ENCODE measurements at regions not wholly inside any gene's neighbourhood (a gene's known extent, or its start where the extent isn't known, plus 50 kb on each side); places are given as distances from the start of the nearest gene placed in this dataset.

DNA sequence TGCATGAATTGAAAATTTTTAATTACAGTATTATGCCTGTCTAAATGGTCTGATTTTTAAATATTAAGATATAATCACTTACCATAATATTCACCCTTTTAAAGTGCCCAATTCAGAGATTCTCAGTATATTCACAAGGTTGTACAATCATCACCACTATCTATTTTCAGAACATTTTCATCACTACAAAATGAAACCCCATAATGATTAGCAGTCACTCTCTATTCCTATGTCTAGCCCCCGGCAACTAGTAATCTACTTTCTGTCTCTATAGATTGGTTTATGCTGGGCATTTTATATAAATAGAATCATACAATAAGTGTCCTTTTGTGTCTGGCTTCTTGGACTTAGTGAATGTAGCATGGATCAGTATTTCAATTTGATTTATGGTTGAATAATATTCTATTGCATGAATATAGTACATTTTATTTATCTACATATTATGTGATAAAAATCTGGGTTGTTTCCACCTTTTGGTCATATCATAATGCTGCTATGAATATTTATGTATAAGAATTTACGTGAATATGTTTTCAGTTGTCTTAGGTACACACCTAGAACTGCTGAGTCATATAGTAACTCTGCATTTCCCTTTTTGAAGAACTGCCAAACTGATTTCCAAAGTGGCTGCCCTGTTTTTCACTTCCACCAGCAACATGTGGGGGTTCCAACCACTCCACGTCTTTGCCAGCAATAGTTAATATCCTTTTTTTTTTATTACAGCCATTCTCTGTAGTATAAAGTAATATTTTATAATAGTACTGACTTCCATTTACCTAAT lies 485.7 kb upstream of the ZNF385D start:
- DNase-seq (ENCODE audit: low read depth, low spot score), result no peak
- in situ Hi-C loops (cut with HindIII; ENCODE audit: low pct_unique_long_range_greater_than_20kb, low sequenced_read_pairs), result no loop called here

DNA sequence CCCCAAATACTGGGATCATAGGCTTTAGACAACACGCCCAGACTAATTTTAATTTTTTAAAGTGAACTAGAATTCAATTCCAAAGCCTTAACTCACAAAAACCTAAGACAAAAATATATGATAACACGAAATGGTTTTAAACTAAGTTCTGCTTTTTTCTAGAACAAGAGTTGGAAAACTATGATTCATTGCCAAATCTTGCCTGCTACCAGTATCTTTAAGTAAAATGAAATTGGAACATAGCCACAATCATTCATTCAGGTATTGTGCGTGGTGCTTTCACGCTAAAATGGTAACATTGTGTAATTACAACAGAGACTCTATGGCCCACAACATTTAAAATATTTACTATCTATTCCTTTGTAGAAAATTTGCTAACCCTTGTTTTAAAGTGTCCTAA lies 488.0 kb upstream of the ZNF385D start:
- in situ Hi-C loops (cut with HindIII; ENCODE audit: low pct_unique_long_range_greater_than_20kb, low sequenced_read_pairs), result no loop called here
- DNase-seq (ENCODE audit: low read depth, low spot score), result no peak

- no peak for DNase-seq (ENCODE audit: low read depth, low spot score)
- in situ Hi-C loops (cut with HindIII; ENCODE audit: low pct_unique_long_range_greater_than_20kb, low sequenced_read_pairs), result no loop called here
Observed at GRCh38 chr3:22241110-22241509, 490.1 kb upstream of the ZNF385D start.

DNA sequence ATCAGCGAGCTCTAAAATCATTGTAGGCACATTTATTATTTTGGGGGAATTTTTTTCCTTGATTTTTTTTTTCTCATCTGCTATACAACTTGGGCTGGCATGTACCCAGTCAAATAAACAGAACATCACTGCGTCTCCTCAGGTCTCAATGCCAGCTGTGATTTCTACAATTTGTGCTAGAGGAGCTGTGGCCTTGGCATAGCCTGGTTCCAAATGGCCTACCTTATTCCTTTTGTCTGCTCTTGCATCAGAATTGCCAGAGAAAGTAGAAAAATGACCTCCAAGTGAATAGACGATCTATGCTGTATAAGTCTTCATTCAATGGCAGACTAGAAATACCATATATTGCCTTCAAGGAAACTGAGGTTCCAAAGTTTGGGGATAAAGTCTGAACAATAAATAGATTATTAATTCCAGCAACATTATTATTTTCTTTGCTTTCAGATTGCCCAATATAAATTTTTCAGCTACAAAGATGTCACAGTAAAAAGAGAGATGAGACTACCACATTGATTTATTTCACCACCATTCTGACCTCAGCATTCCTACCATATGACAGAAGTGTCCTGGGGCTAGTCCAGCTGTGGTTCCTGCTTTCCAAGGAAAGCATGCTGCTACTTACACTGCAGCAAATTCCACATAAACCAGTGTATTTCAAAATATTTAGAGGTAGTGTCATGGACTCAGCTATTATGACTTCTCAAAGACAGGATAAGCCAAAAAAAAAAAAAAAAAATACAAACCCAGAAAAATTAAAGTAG lies 493.9 kb upstream of the ZNF385D start:
- DNase-seq (ENCODE audit: low read depth, low spot score), result peak; percentile 42
- in situ Hi-C loops (cut with HindIII; ENCODE audit: low pct_unique_long_range_greater_than_20kb, low sequenced_read_pairs), result no loop called here

GRCh38 chr3:22245811-22246583 lies 495.0 kb upstream of the ZNF385D start:
- in situ Hi-C loops (cut with HindIII; ENCODE audit: low pct_unique_long_range_greater_than_20kb, low sequenced_read_pairs), result no loop called here

GRCh38 chr3:22249658-22250057 lies 498.6 kb upstream of the ZNF385D start:
- in situ Hi-C loops (cut with HindIII; ENCODE audit: low pct_unique_long_range_greater_than_20kb, low sequenced_read_pairs), result no loop called here
- DNase-seq (ENCODE audit: low read depth, low spot score), result no peak

More at GRCh38 chr3:22245811-22246583, 495.0 kb upstream of the ZNF385D start:
- no peak for DNase-seq (ENCODE audit: low read depth, low spot score)

GRCh38 chr3:22257252-22257651 lies 506.2 kb upstream of the ZNF385D start:
- in situ Hi-C loops (cut with HindIII; ENCODE audit: low pct_unique_long_range_greater_than_20kb, low sequenced_read_pairs), result no loop called here
- no peak for DNase-seq (ENCODE audit: low read depth, low spot score)

- in situ Hi-C loops (cut with HindIII; ENCODE audit: low pct_unique_long_range_greater_than_20kb, low sequenced_read_pairs), result no loop called here
Observed at GRCh38 chr3:22262386-22262785, 511.4 kb upstream of the ZNF385D start.

DNA sequence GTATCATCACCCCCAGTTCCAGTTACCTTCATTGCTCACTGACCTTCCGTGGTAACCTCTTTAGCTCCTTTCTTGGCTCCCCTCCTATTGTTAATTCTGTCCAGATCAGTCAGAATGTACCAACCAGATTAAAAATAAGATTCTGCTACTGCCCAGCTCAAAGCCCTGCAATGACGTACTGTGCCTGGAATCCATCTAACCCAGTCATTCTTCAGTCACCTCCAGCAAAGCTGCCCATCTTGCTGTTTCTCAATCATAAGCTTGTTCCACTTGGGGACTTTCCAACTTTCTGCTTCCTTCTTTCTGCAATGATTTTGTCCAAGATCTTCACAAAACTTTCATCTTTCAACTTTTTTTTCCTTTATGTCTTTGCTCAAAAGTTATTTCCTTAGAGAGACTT lies 512.0 kb upstream of the ZNF385D start:
- in situ Hi-C loops (cut with HindIII; ENCODE audit: low pct_unique_long_range_greater_than_20kb, low sequenced_read_pairs), result no loop called here
- no peak for DNase-seq (ENCODE audit: low read depth, low spot score)

More at GRCh38 chr3:22262386-22262785, 511.4 kb upstream of the ZNF385D start:
- DNase-seq (ENCODE audit: low read depth, low spot score), result no peak

GRCh38 chr3:22265403-22265802 lies 514.4 kb upstream of the ZNF385D start:
- DNase-seq (ENCODE audit: low read depth, low spot score), result no peak
- in situ Hi-C loops (cut with HindIII; ENCODE audit: low pct_unique_long_range_greater_than_20kb, low sequenced_read_pairs), result no loop called here

- in situ Hi-C loops (cut with HindIII; ENCODE audit: low pct_unique_long_range_greater_than_20kb, low sequenced_read_pairs), result no loop called here
- peak; percentile 18 for DNase-seq (ENCODE audit: low read depth, low spot score)
Observed at GRCh38 chr3:22269831-22270230, 518.8 kb upstream of the ZNF385D start.

GRCh38 chr3:22276351-22276750 lies 525.3 kb upstream of the ZNF385D start:
- in situ Hi-C loops (cut with HindIII; ENCODE audit: low pct_unique_long_range_greater_than_20kb, low sequenced_read_pairs), result no loop called here

DNA sequence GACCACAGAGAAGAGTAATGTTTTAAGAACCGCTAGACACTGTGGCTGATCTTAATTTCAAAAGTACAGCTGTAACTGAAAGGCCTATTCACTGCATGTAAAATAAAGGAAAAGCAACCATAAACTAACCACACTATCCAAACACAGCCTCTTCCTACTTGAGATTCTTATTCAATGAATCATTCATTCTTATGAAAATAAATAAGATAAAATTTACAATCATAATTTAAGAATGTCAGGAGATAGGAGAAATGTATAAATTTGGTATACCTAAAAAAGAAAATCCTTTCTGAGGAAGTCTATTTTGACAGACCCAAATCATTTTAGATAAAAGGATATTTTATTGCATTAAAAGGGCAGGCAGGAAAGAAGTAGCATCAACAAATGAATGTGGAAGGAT lies 533.5 kb upstream of the ZNF385D start:
- in situ Hi-C loops (cut with HindIII; ENCODE audit: low pct_unique_long_range_greater_than_20kb, low sequenced_read_pairs), result no loop called here
- no peak for DNase-seq (ENCODE audit: low read depth, low spot score)

More at GRCh38 chr3:22276351-22276750, 525.3 kb upstream of the ZNF385D start:
- DNase-seq (ENCODE audit: low read depth, low spot score), result no peak

DNA sequence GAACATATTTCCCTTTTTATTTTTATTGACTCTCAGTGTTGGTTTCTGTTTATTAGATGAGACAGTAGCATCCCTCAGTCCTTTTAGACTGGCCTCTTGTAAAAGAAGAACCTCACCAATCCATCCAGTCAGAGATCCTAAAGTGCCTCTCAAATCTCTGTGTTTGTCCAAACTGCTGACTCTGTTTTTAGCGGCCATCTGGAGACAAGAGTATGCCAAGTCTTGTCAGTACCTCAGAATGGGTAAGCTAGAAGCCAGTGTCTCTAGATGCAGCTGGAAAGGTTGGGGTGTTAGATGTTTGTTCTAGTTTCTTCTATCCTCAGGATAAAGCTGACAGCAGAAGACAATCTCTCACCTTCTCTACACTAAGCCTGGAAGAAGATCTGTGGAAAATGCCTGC lies 537.7 kb upstream of the ZNF385D start:
- in situ Hi-C loops (cut with HindIII; ENCODE audit: low pct_unique_long_range_greater_than_20kb, low sequenced_read_pairs), result no loop called here
- DNase-seq (ENCODE audit: low read depth, low spot score), result no peak

- in situ Hi-C loops (cut with HindIII; ENCODE audit: low pct_unique_long_range_greater_than_20kb, low sequenced_read_pairs), result no loop called here
- DNase-seq (ENCODE audit: low read depth, low spot score), result no peak
Observed at GRCh38 chr3:22292681-22293080, 541.7 kb upstream of the ZNF385D start.

GRCh38 chr3:22296601-22297000 lies 545.6 kb upstream of the ZNF385D start:
- in situ Hi-C loops (cut with HindIII; ENCODE audit: low pct_unique_long_range_greater_than_20kb, low sequenced_read_pairs), result no loop called here

GRCh38 chr3:22297436-22297835 lies 546.4 kb upstream of the ZNF385D start:
- no peak for DNase-seq (ENCODE audit: low read depth, low spot score)
- in situ Hi-C loops (cut with HindIII; ENCODE audit: low pct_unique_long_range_greater_than_20kb, low sequenced_read_pairs), result no loop called here

More at GRCh38 chr3:22296601-22297000, 545.6 kb upstream of the ZNF385D start:
- DNase-seq (ENCODE audit: low read depth, low spot score), result no peak

DNA sequence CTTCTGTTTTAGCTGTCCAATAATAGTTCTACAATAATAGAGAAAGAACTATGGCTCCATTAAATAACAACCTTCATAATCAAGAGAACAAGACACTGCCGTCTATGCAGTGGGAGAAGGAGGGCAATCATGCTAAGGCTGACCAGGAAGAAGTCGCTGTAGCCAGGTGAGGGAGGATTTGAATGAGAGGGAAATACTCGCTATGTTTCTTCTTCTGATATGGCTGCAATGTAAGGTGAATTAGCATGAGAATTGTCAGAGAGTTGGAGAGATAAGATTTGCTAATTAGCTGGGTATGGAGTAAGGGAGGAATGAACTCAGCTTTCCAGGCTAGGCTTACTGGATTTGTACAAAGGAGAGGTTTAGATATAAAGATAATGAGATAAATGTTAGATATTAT lies 555.4 kb upstream of the ZNF385D start:
- in situ Hi-C loops (cut with HindIII; ENCODE audit: low pct_unique_long_range_greater_than_20kb, low sequenced_read_pairs), result no loop called here
- DNase-seq (ENCODE audit: low read depth, low spot score), result no peak

Measured in SK-MEL-5 (cell line).